ENCODE measurements at regions not wholly inside any gene's neighbourhood (a gene's known extent, or its start where the extent isn't known, plus 50 kb on each side); places are given as distances from the start of the nearest gene placed in this dataset.

DNA sequence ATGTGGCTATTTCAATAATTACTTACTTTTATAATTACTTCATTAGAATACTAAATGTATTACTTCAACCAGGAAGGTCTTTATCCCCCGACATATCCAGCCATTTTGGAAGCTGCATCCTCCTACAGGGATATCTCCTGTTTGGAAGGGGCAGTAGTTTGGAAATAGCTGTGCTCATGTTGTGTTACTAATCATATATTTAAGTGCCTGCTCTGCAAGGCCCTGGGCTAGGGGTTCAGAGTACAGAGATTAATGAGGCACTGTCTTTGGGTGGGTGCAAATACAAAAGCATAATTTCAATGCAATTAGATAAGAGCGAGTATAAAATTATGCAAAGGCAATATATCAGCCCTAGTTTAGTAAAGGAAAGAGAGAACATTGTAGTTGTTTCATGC is 146.3 kb upstream of the RARB start:
- TF ChIP-seq, protein P1, sequence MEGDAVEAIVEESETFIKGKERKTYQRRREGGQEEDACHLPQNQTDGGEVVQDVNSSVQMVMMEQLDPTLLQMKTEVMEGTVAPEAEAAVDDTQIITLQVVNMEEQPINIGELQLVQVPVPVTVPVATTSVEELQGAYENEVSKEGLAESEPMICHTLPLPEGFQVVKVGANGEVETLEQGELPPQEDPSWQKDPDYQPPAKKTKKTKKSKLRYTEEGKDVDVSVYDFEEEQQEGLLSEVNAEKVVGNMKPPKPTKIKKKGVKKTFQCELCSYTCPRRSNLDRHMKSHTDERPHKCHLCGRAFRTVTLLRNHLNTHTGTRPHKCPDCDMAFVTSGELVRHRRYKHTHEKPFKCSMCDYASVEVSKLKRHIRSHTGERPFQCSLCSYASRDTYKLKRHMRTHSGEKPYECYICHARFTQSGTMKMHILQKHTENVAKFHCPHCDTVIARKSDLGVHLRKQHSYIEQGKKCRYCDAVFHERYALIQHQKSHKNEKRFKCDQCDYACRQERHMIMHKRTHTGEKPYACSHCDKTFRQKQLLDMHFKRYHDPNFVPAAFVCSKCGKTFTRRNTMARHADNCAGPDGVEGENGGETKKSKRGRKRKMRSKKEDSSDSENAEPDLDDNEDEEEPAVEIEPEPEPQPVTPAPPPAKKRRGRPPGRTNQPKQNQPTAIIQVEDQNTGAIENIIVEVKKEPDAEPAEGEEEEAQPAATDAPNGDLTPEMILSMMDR (IDR thresholded peaks at IDR 0.05; ENCODE audit: insufficient read depth, low read length, poor library complexity, severe bottlenecking): no peak
- H3K27me3 ChIP-seq (ENCODE audit: control insufficient read depth, insufficient read depth, low read length): no peaks in the 10 kb centered on the region
- no peak overlapping the region for H3K4me3 ChIP-seq (ENCODE audit: low read depth, low read length)
- DNase-seq (ENCODE audit: low read depth): no peak
- no peaks in the 10 kb centered on the region for H3K36me3 ChIP-seq (ENCODE audit: control insufficient read depth, insufficient read depth, low read length)

DNA sequence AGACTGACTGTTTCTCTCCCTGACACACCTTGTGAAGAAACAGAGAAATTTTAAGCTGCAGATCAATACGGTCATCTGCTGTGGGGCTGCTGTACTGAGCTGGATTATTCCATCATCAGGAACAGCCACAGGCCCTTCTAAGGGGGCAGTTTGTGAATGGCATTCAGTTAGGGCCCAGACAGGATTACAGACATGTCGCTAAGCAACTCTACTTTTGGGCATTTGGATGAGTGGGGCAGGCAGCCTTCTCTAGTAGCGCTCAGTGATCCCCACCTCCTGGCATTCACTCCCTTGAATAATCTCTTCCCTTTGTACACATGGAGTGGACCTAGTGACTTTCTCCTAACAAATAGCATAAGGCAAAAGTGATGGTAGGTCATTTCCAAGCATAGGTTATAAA is 144.4 kb upstream of the RARB start:
- no peak overlapping the region for H3K4me3 ChIP-seq (ENCODE audit: low read depth, low read length)
- no peaks in the 10 kb centered on the region for H3K36me3 ChIP-seq (ENCODE audit: control insufficient read depth, insufficient read depth, low read length)
- no peak for DNase-seq (ENCODE audit: low read depth)
- TF ChIP-seq, protein P1 (IDR thresholded peaks at IDR 0.05; ENCODE audit: insufficient read depth, low read length, poor library complexity, severe bottlenecking): no peak
- H3K27me3 ChIP-seq (ENCODE audit: control insufficient read depth, insufficient read depth, low read length): no peaks in the 10 kb centered on the region

DNA sequence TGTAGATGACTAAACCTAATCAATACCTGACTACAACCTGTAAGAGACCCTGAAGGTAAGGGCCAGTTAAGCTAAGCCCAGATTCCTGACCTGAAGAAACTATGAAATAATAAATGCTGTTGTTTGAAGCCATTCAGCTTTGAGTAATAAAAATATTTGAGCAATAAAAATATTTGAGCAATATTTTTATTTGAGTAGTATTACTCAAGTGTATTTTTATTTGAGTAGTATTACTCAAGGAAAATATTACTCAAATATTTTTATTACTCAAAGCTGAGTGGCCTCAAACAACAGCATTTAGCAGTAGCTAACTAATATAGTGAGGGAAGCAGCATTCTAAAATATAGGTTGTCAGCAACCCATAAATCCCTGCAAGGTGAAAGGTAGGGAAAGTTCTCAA is 143.8 kb upstream of the RARB start:
- Histone ChIP-seq H3K27me3 (ENCODE audit: control insufficient read depth, insufficient read depth, low read length) (no peaks in the 10 kb centered on the region), H3K36me3 (ENCODE audit: control insufficient read depth, insufficient read depth, low read length) (no peaks in the 10 kb centered on the region), H3K4me3 (ENCODE audit: low read depth, low read length) (no peak overlapping the region)
- no peak for DNase-seq (ENCODE audit: low read depth)
- TF ChIP-seq, protein P1 (IDR thresholded peaks at IDR 0.05; ENCODE audit: insufficient read depth, low read length, poor library complexity, severe bottlenecking): no peak

DNA sequence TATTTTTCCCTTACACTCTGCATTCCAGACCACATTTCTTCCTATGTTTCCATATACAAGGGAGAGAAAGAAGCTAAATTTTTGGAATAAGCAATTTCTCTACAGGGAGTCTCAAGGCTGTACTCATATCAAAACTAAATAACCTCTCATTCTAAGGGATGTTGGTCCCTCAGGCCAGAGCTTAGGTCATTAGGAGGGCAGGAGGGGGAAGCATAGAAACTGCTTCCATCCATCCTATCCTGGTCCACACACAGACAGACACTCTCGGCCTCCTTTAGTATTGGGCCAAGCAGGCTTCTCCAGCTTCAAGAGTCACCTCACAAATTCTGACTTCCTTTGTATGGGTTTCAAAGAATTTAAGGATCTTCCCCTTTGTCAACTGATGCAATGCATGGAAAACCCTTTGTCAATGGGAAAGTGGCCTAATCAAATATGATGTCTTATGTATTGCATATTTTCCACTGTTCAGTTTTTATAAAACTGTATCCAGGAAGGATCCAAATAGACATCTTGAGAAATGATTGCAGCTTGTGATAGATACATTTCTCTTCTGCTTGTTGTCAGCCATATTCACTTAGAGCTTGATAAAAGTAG is 140.7 kb upstream of the RARB start:
- H3K27me3 ChIP-seq (ENCODE audit: control insufficient read depth, insufficient read depth, low read length): no peaks in the 10 kb centered on the region
- H3K4me3 ChIP-seq (ENCODE audit: low read depth, low read length): no peak overlapping the region
- TF ChIP-seq, protein P1 (IDR thresholded peaks at IDR 0.05; ENCODE audit: insufficient read depth, low read length, poor library complexity, severe bottlenecking): no peak
- no peak for DNase-seq (ENCODE audit: low read depth)
- H3K36me3 ChIP-seq (ENCODE audit: control insufficient read depth, insufficient read depth, low read length): no peaks in the 10 kb centered on the region

DNA sequence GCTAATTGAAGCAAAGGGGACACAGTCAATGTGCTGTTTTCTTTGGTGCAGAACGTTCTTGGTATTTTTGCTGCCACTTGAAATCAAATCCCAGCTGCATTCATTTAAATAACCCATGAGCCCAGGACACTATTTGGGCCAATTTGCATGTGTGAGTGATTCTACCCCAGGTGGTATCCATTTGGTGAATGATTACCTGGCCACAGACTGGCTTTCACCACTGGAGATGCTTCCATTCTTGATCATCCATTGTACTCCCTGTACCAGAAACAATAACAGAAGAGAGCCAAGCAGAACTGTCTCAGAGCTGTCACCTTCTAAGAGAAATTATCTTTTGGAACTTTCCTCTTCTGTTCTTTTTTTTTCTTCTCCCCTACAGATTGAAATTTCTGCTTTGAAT is 139.7 kb upstream of the RARB start:
- DNase-seq (ENCODE audit: low read depth): no peak
- Histone ChIP-seq H3K27me3 (ENCODE audit: control insufficient read depth, insufficient read depth, low read length) (no peaks in the 10 kb centered on the region), H3K36me3 (ENCODE audit: control insufficient read depth, insufficient read depth, low read length) (no peaks in the 10 kb centered on the region), H3K4me3 (ENCODE audit: low read depth, low read length) (no peak overlapping the region)
- TF ChIP-seq, protein P1 (IDR thresholded peaks at IDR 0.05; ENCODE audit: insufficient read depth, low read length, poor library complexity, severe bottlenecking): no peak

DNA sequence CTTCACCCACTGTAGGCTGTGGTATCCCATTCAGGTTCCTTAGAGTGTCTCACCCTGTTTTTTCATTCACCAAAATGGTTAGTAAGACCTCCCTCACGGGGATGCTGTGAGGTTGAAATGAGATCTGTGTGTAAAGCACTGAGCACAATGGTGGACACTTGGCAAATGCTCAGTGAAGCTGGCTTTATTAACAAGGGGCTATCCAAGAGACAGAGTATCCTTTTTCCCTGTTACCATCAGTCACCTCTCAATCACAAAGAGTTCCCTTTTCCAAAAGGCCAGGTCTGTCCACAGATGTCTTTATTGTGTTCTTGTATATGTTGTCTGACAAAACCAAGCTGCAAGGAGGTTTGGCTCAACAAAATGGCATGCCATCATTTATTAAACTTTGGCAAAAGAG is 138.9 kb upstream of the RARB start:
- no peak for DNase-seq (ENCODE audit: low read depth)
- Histone ChIP-seq H3K4me3 (ENCODE audit: low read depth, low read length) (no peak overlapping the region), H3K27me3 (ENCODE audit: control insufficient read depth, insufficient read depth, low read length) (no peaks in the 10 kb centered on the region), H3K36me3 (ENCODE audit: control insufficient read depth, insufficient read depth, low read length) (no peaks in the 10 kb centered on the region)
- TF ChIP-seq, protein P1 (IDR thresholded peaks at IDR 0.05; ENCODE audit: insufficient read depth, low read length, poor library complexity, severe bottlenecking): no peak
